HUES6 (cell line): ENCODE measurements at regions not wholly inside any gene's neighbourhood (a gene's known extent, or its start where the extent isn't known, plus 50 kb on each side); places are given as distances from the start of the nearest gene placed in this dataset.

Source experiments
- H3K27ac ChIP-seq: 2 replicates; pipeline ENCODE4 v1.7.0; 2013; ENCODE audit warnings: low read depth, mild to moderate bottlenecking, low read length, inconsistent platforms
- H3K27me3 ChIP-seq: 2 replicates; pipeline ENCODE4 v1.6.1; 2013; ENCODE audit warnings: low read length; ENCODE audit not compliant: control insufficient read depth, insufficient read depth
- H3K36me3 ChIP-seq: 2 replicates; pipeline ENCODE4 v1.6.1; 2013; ENCODE audit warnings: low read length; ENCODE audit not compliant: control insufficient read depth, insufficient read depth
- H3K4me1 ChIP-seq: 2 replicates; pipeline ENCODE4 v1.6.1; 2013; ENCODE audit warnings: low read length; ENCODE audit not compliant: control insufficient read depth, insufficient read depth
- H3K4me3 ChIP-seq: 2 replicates; pipeline ENCODE4 v1.5.1; 2013; ENCODE audit warnings: low read depth, low read length
- H3K9ac ChIP-seq: one replicate; pipeline ENCODE4 v1.6.1; 2013; ENCODE audit warnings: mild to moderate bottlenecking, low read length
- H3K9me3 ChIP-seq: 2 replicates; pipeline ENCODE4 v1.6.1; 2013; ENCODE audit warnings: low read depth, low read length; ENCODE audit not compliant: control insufficient read depth, insufficient read depth

DNA sequence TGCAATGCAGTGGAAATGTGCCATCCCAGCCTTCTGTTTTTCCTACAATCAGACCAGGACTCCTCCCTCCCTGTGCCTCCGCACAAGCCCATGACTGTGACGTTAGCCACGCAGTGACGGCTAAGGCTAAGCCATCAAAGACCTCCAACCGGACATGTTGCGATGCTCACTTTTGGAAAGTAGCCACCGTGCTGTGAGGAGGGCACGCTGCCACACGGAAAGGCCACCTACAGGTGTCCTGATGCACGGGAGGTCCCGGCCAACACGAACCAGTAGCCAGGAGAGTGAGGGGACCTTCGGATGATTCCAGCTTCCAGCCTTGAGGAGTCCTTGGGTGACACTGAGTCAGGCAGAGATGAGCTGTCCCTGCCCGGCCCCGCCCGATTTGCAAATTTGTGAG is 53.9 kb downstream of the FOXL1 start:
- Histone ChIP-seq H3K27me3 (no peaks in the 10 kb centered on the region), H3K4me3 (no peak overlapping the region), H3K9me3 (no peaks in the 10 kb centered on the region), H3K4me1 (no peaks in the 10 kb centered on the region), H3K36me3 (no peaks in the 10 kb centered on the region), H3K27ac (no peak overlapping the region), H3K9ac (no peak overlapping the region)

DNA sequence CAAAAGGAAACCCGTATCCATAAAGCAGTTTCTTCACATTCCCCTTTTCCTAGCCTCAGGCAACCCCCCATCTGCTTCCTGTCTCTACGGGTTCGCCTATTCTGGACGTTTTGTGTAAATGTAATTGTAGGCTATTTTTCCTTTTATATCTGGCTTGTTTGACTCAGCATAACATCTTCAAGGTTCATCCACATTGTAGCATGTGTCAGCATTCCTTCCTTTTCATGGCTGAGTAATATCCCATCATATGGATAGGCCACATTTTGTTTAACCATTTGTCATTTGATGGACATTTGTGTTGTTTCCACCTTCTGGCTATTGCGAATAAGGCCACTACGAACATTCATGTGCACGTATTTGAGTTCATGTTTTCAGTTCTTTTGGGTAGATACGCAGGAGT is 54.6 kb downstream of the FOXL1 start:
- no peaks in the 10 kb centered on the region for H3K36me3 ChIP-seq
- H3K4me3 ChIP-seq: no peak overlapping the region
- no peak overlapping the region for H3K27ac ChIP-seq
- no peak overlapping the region for H3K9ac ChIP-seq
- no peaks in the 10 kb centered on the region for H3K27me3 ChIP-seq
- H3K9me3 ChIP-seq: no peaks in the 10 kb centered on the region
- no peaks in the 10 kb centered on the region for H3K4me1 ChIP-seq

DNA sequence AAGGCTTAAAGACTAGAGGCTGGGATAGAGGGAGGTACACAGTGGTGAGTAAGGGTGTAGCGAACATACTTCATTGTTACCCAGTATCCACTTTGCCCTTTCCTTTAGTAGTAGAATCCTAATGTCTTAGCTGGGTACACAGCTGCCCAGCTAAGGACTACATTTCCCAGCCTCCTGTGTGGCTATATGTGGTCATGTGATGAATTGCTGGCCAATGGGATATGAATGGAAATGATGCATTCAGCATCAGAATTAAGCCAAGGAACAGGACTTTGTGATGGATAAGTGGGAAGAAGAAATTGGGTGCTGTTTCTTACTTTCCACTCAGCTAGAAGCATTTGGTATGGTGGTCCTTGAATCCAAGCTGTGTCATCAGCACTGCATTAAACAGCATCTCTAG is 55.9 kb downstream of the FOXL1 start:
- no peaks in the 10 kb centered on the region for H3K4me1 ChIP-seq
- H3K27me3 ChIP-seq: no peaks in the 10 kb centered on the region
- no peak overlapping the region for H3K9ac ChIP-seq
- no peaks in the 10 kb centered on the region for H3K36me3 ChIP-seq
- no peak overlapping the region for H3K4me3 ChIP-seq
- no peaks in the 10 kb centered on the region for H3K9me3 ChIP-seq
- H3K27ac ChIP-seq: no peak overlapping the region

DNA sequence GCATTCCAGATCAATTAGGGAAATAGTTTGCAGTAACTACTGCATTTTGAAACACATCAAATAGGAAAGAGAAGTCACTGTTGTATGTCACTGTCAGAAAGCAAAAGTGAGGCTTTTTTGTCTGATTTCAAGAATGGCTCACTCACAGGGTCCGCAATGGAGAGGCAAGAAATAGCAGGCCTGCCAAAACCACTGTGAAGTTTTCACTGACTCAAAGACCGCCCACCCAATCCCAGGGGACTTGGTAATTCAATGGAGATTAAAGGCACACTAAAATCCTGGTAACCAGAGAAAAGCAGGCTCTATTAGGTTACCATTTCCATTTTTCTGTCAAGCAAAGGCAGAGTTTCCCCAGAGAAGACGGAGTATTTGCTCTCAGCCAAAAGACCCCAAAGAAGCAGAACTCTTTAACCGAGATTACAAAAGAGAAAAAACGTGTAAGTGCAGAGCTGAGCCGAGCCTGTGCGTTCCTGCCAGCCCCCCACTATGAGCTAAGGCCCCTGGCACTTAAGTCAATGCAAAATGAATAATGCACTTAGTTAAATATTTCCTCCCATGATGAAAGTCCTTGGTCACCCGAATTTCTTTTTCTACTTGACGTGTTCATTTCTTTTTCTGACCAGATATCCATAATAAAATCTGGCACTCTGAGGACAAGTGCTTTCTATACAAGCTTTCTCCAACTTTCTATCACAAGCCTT is 57.0 kb downstream of the FOXL1 start:
- Histone ChIP-seq H3K4me1 (no peaks in the 10 kb centered on the region), H3K27ac (no peak overlapping the region), H3K4me3 (no peak overlapping the region), H3K27me3 (no peaks in the 10 kb centered on the region), H3K36me3 (no peaks in the 10 kb centered on the region), H3K9ac (no peak overlapping the region), H3K9me3 (no peaks in the 10 kb centered on the region)

DNA sequence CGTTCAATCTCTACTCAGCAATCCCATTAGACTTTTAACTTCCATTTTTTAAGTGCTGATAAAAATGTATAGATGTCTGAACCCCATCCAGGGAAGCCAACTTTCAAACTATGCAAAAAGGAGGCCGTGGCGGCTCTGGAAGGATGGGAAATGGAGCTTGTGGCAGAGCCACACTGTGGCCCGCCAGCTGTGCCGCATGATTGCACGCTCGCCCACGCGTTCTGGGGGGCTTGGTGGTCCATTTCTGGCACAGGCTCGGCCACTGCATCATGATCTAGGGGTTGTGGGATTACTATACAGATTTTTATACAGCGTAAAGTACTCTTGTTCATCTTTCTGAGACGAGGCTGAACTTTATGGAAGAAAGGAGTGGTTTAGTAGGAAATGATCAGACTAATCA is 57.6 kb downstream of the FOXL1 start:
- H3K4me3 ChIP-seq: no peak overlapping the region
- no peak overlapping the region for H3K9ac ChIP-seq
- no peaks in the 10 kb centered on the region for H3K36me3 ChIP-seq
- no peaks in the 10 kb centered on the region for H3K27me3 ChIP-seq
- H3K27ac ChIP-seq: no peak overlapping the region
- no peaks in the 10 kb centered on the region for H3K4me1 ChIP-seq
- H3K9me3 ChIP-seq: no peaks in the 10 kb centered on the region

DNA sequence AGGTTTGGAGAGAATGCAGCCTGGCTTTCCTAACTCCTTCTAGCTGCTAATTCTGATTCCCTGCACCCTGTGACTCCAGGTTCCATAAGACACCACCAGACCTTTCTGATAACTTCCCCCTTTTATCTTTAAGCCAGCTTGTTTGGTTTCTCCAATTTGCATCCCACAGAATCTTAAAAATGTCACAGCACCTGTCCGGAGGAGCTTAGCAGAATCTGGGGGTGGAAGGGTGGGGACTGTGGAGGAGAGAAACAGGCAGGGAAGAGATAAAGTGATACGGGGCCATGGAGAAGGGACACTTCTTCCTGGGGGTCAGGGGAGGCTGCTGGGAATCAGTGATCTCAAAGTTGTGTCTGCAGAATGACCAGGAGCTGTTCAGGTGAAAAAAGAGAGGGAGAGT is 59.4 kb downstream of the FOXL1 start:
- Histone ChIP-seq H3K4me3 (no peak overlapping the region), H3K9ac (no peak overlapping the region), H3K9me3 (0 out of 2 replicates have a peak, but pooled peaks cover 5% of the 10 kb centered on the region), H3K4me1 (no peaks in the 10 kb centered on the region), H3K27me3 (no peaks in the 10 kb centered on the region), H3K36me3 (no peaks in the 10 kb centered on the region), H3K27ac (no peak overlapping the region)

DNA sequence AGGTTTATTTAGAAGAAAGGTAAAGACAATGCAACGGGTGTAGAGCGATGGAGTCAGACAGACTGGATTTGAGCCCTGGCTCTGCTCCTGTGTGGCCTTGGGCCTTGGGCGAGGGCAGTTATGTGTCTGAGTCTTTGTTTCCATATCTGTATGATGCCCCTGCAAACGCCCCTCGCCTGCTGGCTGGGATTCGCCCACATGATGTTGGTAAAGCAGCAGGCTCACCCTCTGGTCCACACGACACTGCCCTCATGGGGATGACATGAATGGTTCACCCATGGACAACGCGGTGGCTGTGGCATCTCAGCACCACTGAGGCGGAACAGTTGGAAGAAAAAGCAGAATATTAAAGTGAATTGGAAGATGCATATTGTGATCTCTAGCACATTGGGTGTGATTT is 60.3 kb downstream of the FOXL1 start:
- no peaks in the 10 kb centered on the region for H3K4me1 ChIP-seq
- H3K4me3 ChIP-seq: no peak overlapping the region
- no peaks in the 10 kb centered on the region for H3K36me3 ChIP-seq
- no peaks in the 10 kb centered on the region for H3K27me3 ChIP-seq
- 0 out of 2 replicates have a peak, but pooled peaks cover 5% of the 10 kb centered on the region for H3K9me3 ChIP-seq
- H3K27ac ChIP-seq: no peak overlapping the region
- no peak overlapping the region for H3K9ac ChIP-seq

DNA sequence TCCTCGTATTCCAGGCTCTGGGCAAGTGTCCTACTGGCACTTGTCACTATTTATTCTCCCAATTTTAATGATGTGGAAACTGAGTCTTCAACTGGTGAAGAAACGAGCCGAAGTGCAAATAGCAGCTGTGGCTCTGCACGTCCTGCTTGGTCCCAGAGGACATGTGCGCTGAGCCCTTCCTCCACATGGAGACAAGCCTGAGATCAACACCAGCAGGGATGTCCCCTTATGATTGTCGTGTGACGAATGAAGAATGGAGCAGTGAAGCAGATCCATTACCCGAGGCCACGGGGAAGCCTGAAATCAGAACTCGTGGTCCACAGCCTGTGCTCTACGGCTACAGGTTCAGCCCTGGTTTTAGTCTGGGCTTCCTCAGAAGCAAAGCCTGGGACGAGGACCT is 61.0 kb downstream of the FOXL1 start:
- Histone ChIP-seq H3K4me1 (no peaks in the 10 kb centered on the region), H3K27ac (no peak overlapping the region), H3K9me3 (0 out of 2 replicates have a peak, but pooled peaks cover 5% of the 10 kb centered on the region), H3K27me3 (no peaks in the 10 kb centered on the region), H3K9ac (no peak overlapping the region), H3K36me3 (no peaks in the 10 kb centered on the region), H3K4me3 (no peak overlapping the region)

DNA sequence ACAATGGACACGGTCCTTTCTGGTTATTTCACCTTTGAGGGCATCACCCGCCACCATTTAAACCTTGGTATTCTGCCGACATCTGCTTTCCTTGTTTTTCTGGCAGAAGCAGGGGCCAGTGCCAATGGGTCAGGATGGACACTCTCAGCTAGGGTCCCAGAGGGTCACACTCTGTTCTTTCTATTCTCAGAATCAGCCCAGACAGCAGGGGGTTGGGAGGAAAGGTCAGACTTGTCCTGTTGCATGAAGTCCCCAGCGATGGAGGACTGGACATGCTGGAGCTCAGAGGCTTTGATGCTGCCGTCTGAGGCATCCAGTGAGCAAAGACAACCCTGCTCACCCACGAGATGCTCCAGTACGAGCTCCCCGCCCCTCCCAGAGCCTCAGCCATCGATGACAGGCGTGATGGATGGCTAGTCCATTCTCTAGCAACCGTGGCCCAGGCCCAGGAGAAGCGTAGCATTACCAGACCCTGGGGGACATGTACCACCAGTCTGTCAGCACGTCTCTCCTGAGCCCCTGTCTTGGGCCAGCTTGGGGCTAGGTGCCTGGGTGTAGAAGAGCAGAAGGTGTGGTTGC is 62.0 kb downstream of the FOXL1 start:
- no peaks in the 10 kb centered on the region for H3K27me3 ChIP-seq
- H3K9ac ChIP-seq: no peak overlapping the region
- no peaks in the 10 kb centered on the region for H3K4me1 ChIP-seq
- no peak overlapping the region for H3K4me3 ChIP-seq
- H3K9me3 ChIP-seq: 0 out of 2 replicates have a peak, but pooled peaks cover 5% of the 10 kb centered on the region
- H3K36me3 ChIP-seq: no peaks in the 10 kb centered on the region
- no peak overlapping the region for H3K27ac ChIP-seq

DNA sequence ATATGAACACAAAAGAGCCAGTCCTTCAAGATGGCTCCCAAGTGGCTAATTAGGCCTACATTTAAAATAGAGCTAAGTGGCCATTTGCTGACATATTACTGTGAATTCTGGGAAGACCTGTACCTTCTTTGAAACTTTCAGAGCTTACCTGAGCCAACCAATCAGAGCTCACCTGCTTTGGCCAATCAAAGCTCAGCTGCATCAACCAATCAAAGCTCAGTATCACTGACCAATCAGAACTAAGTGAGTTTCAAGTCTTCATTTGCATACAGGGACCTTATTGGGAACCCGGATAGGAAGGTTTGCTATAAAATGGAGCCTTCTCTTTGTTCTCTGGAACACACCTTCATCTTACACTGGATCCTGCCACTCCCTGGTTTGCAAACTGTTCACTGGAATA is 63.7 kb downstream of the FOXL1 start:
- Histone ChIP-seq H3K9me3 (peaks cover 9% of the 10 kb centered on the region), H3K27me3 (no peaks in the 10 kb centered on the region), H3K9ac (no peak overlapping the region), H3K27ac (no peak overlapping the region), H3K4me3 (no peak overlapping the region), H3K36me3 (no peaks in the 10 kb centered on the region), H3K4me1 (no peaks in the 10 kb centered on the region)

DNA sequence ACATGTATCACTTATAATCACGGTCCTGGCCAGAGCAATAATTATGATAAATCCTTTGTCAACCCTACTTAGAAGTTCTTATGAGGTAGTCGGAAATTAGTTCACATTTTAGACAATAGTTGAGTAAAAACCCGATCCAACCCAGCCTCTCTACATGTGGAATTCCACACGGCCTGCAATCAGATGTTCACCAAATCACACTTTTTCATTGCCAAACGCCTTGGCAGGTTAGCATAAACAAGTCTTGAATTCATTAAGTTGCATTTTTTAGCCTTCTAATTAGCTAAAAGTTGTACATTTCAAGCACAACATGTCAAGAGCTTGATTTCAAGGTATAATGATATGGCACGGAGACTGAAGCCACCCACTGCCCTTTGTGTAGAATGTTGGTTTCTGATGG is 65.3 kb downstream of the FOXL1 start:
- H3K4me3 ChIP-seq: no peak overlapping the region
- no peaks in the 10 kb centered on the region for H3K27me3 ChIP-seq
- no peak overlapping the region for H3K27ac ChIP-seq
- H3K9ac ChIP-seq: no peak overlapping the region
- H3K36me3 ChIP-seq: no peaks in the 10 kb centered on the region
- no peaks in the 10 kb centered on the region for H3K4me1 ChIP-seq
- H3K9me3 ChIP-seq: peaks cover 24% of the 10 kb centered on the region
